HK-2 (cell line): ENCODE measurements at regions not wholly inside any gene's neighbourhood (a gene's known extent, or its start where the extent isn't known, plus 50 kb on each side); places are given as distances from the start of the nearest gene placed in this dataset.
"Not testable (repeated sequence)": the region's sequence is repeated elsewhere in the genome, so short reads cannot be mapped to it uniquely, and the experiment has no call there.

Experiments
- DNase-seq: peaks from one replicate; pipeline ENCODE4 v3.0.0-alpha.2; 2018; ENCODE audit not compliant: unreplicated experiment

GRCh38 chr3:182503401-182503800 lies 289.9 kb upstream of the ATP11B start:
- DNase-seq: no peak

DNA sequence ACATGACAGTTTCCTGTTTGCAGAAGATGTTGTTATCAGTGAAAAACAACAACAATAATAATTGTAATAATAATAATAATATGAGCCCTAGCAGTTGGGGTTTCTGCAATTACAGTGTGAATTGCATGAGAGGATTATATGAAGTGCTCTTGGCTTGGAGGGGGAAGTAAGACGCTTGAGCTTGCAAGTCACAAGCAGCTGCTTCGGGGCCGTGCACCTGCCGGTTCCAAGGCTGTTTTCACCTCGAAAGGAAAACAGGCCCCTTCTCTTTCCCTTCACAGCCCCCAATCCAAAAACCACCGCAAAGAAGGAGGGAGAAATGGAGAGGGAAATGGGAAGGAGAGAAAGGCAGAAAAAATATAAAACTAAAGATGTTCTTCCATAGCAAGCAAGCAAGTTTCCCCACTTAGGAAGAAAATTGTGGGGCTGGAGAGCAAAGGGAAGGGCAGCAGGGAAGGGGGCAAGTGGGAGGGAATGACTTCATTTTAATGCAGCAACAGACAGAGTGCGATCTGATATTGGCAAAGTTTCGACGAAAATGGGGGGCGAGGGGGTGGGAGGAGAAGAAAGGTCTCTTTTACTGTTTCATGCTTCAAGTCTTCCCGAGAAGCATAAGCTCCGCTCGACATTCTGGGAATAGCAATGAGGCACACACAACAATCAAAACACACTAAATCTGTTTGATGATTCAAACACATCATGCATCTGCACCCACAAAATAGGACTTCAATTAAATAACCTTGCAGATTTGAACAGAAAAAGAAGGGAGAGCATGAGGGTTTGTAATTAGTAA lies 284.2 kb upstream of the ATP11B start:
- no peak for DNase-seq

DNA sequence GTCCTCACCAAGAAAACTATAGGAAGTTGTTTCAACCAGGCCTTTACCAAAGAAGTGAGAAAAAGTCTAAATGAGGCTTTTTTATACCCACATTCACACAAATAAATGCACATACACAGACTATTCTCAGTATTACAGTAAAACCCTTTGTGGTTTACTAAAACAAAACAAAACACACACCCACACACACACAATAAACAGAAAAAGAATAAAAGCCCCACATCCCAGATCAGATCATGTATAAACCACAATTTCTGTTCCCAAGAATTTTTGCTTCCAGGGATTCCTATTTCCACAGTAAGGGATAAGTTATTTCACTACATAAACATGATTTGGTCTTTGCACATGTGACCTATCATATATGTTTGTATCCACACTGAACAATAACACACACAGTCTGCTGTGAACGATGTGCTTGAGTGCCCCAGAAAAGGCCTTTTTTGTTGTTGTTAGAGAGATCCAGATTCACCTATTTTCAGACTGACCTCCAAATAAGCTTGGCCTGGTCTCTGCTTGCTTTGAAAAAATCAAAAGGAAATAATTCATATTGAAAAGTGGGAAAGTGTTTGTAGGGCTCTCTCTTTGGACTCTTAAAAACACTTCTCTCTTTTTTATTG lies 283.4 kb upstream of the ATP11B start:
- DNase-seq: no peak

- no peak for DNase-seq
Observed at GRCh38 chr3:182514236-182514964, 278.9 kb upstream of the ATP11B start.

DNA sequence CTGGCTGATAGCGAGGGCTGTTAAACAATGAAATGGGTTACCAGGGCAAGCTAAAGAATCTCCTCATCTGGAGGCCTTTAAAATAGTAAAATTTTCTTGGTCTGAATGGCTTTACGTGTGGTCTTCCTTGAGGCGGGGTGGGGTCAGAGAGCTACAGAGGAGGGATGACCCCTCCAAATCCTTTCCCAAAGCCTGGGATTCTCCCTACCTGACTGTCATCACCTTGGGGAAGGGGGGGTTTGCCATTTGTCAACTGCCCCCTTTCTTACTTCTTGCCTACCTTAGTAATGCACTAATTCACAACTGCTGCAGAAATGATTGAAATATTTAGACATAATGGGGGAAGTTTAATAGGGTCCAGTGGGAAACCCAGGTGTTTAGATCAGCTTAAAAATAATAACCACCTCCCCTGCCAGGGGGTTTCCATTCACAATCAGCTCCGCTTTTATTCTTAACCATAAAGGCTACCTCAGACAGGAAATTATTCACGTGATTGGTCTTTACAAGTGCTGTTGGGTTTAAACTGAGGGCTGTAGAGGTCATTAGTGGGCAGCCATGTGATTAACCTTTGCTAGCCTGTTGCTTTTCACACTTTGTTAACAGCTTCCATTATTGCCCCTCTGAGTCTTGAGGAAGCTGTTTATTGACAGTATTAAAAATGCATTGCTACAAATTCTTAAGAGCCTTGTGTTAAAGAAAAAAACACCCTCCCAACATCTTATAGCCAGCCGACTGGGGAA lies 276.5 kb upstream of the ATP11B start:
- no peak for DNase-seq

- no peak for DNase-seq
Observed at GRCh38 chr3:182519569-182519968, 273.7 kb upstream of the ATP11B start.

DNA sequence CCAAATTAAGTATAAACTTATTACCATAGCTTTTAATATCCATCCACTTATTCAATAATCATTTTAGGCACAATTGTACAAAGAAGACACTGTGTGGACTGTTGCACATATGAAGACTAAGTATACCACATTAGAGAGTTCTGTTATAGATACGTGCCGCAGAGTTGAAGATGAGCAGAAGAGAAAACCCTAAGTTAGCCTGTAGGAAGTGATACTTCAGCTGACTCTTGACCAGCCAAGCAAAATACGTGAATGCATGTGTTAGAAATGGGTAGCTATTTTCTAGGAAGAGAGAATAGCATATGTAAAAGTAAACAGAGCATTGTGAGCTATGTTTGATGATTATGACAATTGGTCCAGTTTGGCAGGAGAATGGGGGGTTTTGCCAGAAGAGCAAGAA lies 272.0 kb upstream of the ATP11B start:
- no peak for DNase-seq

DNA sequence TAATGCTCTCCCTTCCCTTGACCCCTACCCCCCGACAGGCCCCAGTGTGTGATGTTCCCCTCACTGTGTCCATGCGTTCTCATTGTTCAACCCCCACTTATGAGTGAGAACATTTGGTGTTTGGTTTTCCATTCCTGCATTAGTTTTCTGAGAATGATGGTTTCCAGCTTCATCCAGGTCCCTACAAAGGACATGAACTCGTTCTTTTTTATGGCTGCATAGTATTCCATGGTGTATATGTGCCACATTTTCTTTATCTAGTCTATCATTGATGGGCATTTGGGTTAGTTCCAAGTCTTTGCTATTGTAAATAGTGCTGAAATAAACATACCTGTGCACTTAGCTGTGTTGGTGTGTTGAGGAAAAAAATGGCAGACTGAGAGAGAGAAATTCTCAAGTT lies 269.9 kb upstream of the ATP11B start:
- DNase-seq: not testable (repeated sequence)

DNA sequence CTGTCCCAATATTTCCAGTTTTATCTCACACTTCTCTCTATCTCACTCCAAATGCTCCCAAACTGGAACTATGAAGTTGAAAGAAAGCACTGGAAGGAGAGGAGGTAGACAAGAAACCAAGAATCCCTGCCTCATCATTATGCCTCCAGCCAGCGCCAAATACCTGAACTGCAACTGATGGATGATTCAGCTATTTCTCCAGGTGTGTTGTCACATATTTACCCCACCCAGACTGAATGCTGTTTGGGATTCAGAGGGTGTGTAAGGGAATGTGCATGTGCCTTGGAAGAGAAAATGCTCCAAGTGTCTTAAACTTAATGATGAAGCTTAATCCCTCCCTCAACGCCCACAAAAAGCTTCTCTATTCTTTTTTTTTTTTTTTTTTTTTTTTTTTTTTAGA lies 269.5 kb upstream of the ATP11B start:
- DNase-seq: no peak

GRCh38 chr3:182524711-182525401 lies 268.4 kb upstream of the ATP11B start:
- no peak for DNase-seq

- no peak for DNase-seq
Observed at GRCh38 chr3:182525766-182526374, 267.4 kb upstream of the ATP11B start.

DNA sequence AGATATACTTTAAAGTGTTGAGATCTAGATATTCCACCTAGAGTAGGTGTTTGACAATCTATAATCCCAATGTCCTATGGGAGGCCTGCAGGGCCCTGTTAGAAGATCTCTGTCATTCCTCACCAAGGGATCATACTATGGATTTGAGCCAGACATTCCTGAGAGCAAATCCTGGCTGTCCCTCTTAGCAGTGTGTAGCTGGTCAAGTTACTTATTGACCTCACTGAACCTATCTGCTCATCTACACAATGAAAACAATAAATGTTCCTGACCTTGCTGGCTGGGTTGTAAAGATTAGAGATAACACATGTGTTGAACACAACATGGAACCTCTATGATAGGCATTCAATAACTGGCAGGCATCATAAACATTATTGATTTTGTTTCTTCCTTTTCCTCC lies 265.6 kb upstream of the ATP11B start:
- peak; percentile 8 for DNase-seq

GRCh38 chr3:182530316-182530715 lies 263.0 kb upstream of the ATP11B start:
- no peak for DNase-seq

DNA sequence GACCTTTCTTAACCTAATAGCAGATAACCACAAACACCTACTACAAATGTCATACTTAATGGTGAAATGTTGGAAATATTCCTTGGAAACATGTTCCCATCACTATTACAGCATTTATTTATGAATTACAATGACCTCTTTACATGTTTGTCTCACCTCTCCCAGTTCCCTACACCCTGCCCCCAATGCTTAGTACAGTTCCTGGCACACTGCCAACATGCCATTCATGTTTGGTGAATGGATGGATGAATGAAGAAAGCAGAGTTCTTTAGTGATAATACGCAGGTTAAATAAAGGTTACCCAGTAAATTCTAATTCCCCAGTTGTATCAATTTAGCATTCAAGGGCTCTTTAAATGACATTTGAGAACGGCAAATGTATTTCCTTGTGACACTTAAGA lies 259.9 kb upstream of the ATP11B start:
- DNase-seq: peak; percentile 2

DNA sequence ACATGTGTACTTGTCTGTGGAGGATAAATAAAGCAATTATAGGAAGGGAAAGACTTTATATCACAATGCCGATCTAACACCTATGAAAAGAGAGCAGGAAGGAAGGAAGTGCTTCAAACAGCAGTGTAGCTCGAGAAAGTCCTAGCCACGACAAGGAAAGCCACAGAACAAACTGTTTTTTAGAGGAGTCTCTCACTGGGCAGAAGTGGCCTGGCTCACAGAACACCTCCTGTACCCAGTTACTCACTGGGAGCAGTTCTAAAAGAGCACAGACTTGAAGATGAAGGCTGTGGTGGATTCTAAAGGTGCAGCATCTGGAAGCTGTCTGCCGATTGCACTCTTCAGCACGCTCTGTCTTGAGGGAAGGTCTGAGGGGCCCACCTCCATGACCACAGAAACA lies 248.8 kb upstream of the ATP11B start:
- no peak for DNase-seq

DNA sequence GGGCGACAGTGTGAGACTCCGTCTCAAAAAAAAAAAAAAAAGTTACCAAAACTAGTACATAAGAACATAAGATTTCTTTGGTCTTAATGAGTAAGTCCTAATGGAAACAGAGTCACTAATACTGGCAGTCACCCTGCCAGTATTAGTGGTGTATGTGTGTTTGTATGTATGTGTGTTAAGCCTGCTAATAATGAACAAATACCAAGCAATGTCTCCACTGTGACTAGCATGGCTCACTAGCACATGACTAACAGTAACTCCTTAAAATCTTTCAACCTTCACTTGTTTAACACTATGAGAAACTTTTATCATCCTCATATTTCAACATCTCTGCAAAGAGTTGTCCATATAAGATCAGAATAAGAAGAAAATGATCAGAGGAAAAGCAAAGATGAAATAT lies 231.0 kb upstream of the ATP11B start:
- DNase-seq: no peak

DNA sequence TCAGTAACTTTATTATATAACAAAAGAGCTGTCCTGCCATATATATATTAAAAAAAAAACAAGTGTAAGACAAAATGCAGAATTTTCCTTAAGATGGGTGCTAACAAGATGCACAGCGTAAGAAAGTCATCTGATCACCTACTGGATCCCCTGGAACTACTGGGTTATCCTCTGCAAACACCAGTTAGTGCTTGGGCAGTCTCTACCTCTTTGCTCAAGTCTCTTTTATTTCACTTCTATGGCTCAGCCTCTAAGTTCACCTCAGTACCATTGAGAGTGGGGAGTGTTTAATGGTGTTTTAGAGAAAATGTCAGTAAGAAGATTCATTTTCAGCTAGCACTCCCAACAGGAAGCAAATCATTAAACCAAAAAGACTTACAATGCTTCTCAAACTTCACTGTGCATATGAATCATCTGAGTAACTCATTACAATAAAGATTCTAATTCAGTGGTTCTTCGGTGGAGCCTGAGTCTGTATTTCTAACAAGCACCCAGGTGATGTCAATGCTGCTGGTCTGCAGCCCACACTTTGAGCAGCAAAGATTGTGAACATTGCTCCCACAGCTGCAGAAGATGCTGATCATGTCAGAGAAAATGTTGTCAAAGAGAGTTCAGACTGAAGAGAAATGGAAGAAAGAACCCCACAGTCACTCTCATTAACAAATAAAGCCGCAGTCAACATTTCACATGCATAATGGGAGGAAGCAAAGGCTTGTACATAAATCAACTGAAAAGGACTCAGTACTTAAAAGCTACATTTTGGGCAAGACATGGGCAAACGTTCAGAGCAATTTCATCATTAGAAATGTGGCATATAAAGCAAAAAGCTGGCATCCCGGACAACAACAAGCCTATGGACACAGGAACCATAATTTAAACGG lies 227.1 kb upstream of the ATP11B start:
- no peak for DNase-seq

DNA sequence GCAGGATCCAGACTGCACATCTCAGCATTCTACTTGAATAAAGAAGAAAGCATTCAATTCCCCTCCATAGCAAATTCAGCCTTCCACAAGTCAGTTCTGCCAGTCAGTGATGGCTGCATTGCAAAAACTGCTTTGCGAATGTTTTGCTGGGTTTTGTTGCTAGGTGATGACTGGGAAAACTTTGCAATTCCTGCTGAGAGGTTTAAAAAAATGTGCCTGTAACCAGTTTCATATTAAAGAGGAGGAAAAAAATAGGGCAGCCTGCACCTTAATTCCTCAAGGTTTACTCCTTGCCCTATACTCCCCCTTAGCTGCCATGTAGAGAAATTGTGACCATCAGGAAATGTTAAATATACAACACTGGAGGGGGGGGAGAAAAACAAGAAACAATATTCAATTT lies 225.6 kb upstream of the ATP11B start:
- no peak for DNase-seq

DNA sequence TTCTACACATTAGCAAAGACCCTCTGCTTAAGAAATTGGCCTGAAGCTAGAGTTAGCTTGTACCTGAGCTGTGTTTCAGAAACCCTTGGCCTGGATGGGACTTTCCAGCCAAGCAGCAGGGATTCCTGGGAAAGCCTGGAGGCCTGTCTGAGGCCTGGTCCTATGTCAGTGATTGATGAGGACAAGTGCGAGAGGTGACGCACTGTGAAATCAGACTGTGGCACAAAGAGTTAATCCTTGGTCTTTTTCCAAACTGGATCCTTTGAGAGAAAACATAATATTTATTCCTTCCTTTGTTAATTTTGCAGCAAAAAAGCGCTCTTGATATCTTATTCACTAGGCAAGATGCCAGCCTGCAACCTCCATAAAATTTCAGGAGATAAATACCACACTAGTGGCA lies 225.0 kb upstream of the ATP11B start:
- no peak for DNase-seq

DNA sequence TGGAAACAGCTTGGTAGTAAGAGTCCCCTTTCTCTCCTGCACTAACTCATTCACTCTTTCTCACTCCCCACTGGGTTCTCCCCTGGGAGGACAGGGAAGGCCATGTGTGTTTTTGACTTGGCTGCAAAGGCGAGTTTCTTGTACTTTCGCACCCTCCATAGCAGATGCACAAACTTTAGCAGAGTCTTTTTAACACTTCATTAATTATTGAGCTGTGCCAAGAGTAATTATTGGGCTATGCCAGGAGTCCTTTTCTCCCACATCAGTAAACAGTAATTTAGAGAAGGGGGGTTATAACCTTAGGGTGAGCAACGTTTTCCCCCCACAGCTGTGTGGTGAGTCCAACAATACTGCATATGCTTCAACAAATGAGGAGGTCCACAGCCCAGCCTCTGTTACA lies 224.4 kb upstream of the ATP11B start:
- DNase-seq: no peak
